IMR-90 (cell line): ENCODE measurements at regions not wholly inside any gene's neighbourhood (a gene's known extent, or its start where the extent isn't known, plus 50 kb on each side); places are given as distances from the start of the nearest gene placed in this dataset.

ENCODE experiments used
- ATAC-seq: fragments of 200-7000 bp; cut with Tn5 transposase; 2 replicates; pipeline ENCODE4 v1.9.1; 2020; ENCODE audit warnings: low read depth, mild to moderate bottlenecking, moderate library complexity
- BruUV-seq: library from RNA; stranded (reverse); fragments of 400-500 nt; replicated peaks from 2 replicates; lab custom pipeline; 2021; lab: Mats Ljungman, UMichigan
- CTCF ChIA-PET: fragments of 300-600 bp; formaldehyde crosslinking; extraction: SDS; loops from one replicate; lab custom pipeline; 2021; ENCODE audit warnings: antibody characterized with exemption; lab: Yijun Ruan, JAX
- POLR2A ChIA-PET: fragments of 300-600 bp; sonication (Branson Sonifier 250); formaldehyde crosslinking; loops from one replicate; lab custom pipeline; 2022; ENCODE audit warnings: antibody characterized with exemption; ENCODE audit not compliant: unreplicated experiment; lab: Charles Lee
- DNase-seq: peaks from one replicate; pipeline ENCODE4 v3.0.0; 2013
- H2AFZ ChIP-seq: replicated peaks from 2 replicates; pipeline ENCODE3; 2013; ENCODE audit warnings: low read length, mild to moderate bottlenecking; ENCODE audit not compliant: poor library complexity
- H2AK5ac ChIP-seq: 2 replicates; pipeline ENCODE4 v1.6.1; 2013; ENCODE audit warnings: low read depth, low read length, inconsistent platforms
- H2AK9ac ChIP-seq: replicated peaks from 2 replicates; pipeline ENCODE3; 2013; ENCODE audit warnings: mild to moderate bottlenecking, low read depth, low read length, moderate library complexity; ENCODE audit not compliant: poor library complexity
- H2BK120ac ChIP-seq: 2 replicates; pipeline ENCODE4 v1.6.1; 2013; ENCODE audit warnings: low read depth, low read length, inconsistent platforms
- H2BK15ac ChIP-seq: 3 replicates; pipeline ENCODE4 v1.6.1; 2013; ENCODE audit warnings: low read depth, low read length, inconsistent platforms
- H2BK20ac ChIP-seq: 2 replicates; pipeline ENCODE4 v1.6.1; 2013; ENCODE audit warnings: low read depth, mild to moderate bottlenecking, inconsistent platforms, low read length, moderate library complexity
- H2BK5ac ChIP-seq: 2 replicates; pipeline ENCODE4 v1.6.1; 2013; ENCODE audit warnings: mild to moderate bottlenecking, low read depth, low read length, inconsistent platforms; ENCODE audit not compliant: poor library complexity, severe bottlenecking
- H3K14ac ChIP-seq: replicated peaks from 2 replicates; pipeline ENCODE4 v1.6.1; 2013; ENCODE audit warnings: low read depth, low read length, inconsistent platforms
- H3K18ac ChIP-seq: 2 replicates; pipeline ENCODE4 v1.6.1; 2013; ENCODE audit warnings: low read depth, low read length, control low read depth
- H3K23ac ChIP-seq: 2 replicates; pipeline ENCODE4 v1.6.1; 2013; ENCODE audit warnings: low read depth, low read length, inconsistent platforms
- H3K27ac ChIP-seq: 2 replicates; pipeline ENCODE4 v1.5.1; 2013; ENCODE audit warnings: mild to moderate bottlenecking, control low read depth, low read length; ENCODE audit not compliant: insufficient read depth
- H3K27me3 ChIP-seq: 2 replicates; pipeline ENCODE4 v1.6.1; 2013; ENCODE audit warnings: low read length; ENCODE audit not compliant: control insufficient read depth, insufficient read depth
- H3K36me3 ChIP-seq: 2 replicates; pipeline ENCODE4 v1.6.1; 2013; ENCODE audit warnings: low read length, mixed read lengths; ENCODE audit not compliant: control insufficient read depth, insufficient read depth
- H3K4ac ChIP-seq: 2 replicates; pipeline ENCODE4 v1.6.1; 2013; ENCODE audit warnings: low read depth, low read length, inconsistent platforms
- H3K4me1 ChIP-seq: 2 replicates; pipeline ENCODE4 v1.6.1; 2013; ENCODE audit warnings: low read length, mixed read lengths; ENCODE audit not compliant: control insufficient read depth, insufficient read depth
- H3K4me2 ChIP-seq: 2 replicates; pipeline ENCODE4 v1.6.1; 2013; ENCODE audit warnings: low read depth, mild to moderate bottlenecking, control low read depth, low read length, moderate library complexity
- H3K4me3 ChIP-seq: 2 replicates; pipeline ENCODE4 v1.5.1; 2013; ENCODE audit warnings: low read depth, mild to moderate bottlenecking, control low read depth, low read length, moderate library complexity; ENCODE audit not compliant: insufficient read depth
- H3K56ac ChIP-seq: 2 replicates; pipeline ENCODE4 v1.6.1; 2013; ENCODE audit warnings: low read length, inconsistent platforms; ENCODE audit not compliant: insufficient read depth; ENCODE audit errors: extremely low read depth
- H3K79me1 ChIP-seq, 2 experiments: 2 replicates each; pipeline ENCODE4 v1.6.1; 2013; ENCODE audit warnings: low read length in 2 of 2, inconsistent platforms in 1 of 2, low read depth in 1 of 2
- H3K9ac ChIP-seq: 2 replicates; pipeline ENCODE4 v1.6.1; 2013; ENCODE audit warnings: low read depth, low read length, control low read depth
- H3K9me1 ChIP-seq: 2 replicates; pipeline ENCODE4 v1.6.1; 2013; ENCODE audit warnings: low read length, inconsistent platforms; ENCODE audit not compliant: insufficient read depth
- H3K9me3 ChIP-seq: 2 replicates; pipeline ENCODE4 v1.6.1; 2013; ENCODE audit warnings: low read length; ENCODE audit not compliant: control insufficient read depth, insufficient read depth
- H4K20me1 ChIP-seq: 2 replicates; pipeline ENCODE4 v1.6.1; 2013; ENCODE audit warnings: low read length, inconsistent platforms; ENCODE audit not compliant: insufficient read depth
- H4K5ac ChIP-seq: 2 replicates; pipeline ENCODE4 v1.6.1; 2013; ENCODE audit warnings: mild to moderate bottlenecking, low read depth, low read length, control low read depth
- H4K8ac ChIP-seq, 2 experiments: 2 replicates each; pipeline ENCODE4 v1.6.1; 2013; ENCODE audit warnings: low read depth in 2 of 2, low read length in 2 of 2, control low read depth in 1 of 2, inconsistent platforms in 1 of 2
- H4K91ac ChIP-seq: 2 replicates; pipeline ENCODE4 v1.6.1; 2013; ENCODE audit warnings: low read depth, low read length, inconsistent platforms; ENCODE audit not compliant: insufficient read depth
- BHLHE40 ChIP-seq: fragments of 150-350 bp; IDR thresholded peaks from 2 replicates; pipeline ENCODE4 v1.6.1; 2016; ENCODE audit warnings: mild to moderate bottlenecking, low read depth, low read length
- CEBPB ChIP-seq: IDR thresholded peaks from 2 replicates; pipeline ENCODE4 v1.6.1; 2012; ENCODE audit warnings: low read depth, low read length, improper control_type of control experiment
- CHD1 ChIP-seq: IDR thresholded peaks from 2 replicates; pipeline ENCODE4 v1.6.1; 2012; ENCODE audit warnings: low read depth, low read length, improper control_type of control experiment
- CTCF ChIP-seq: conservative IDR thresholded peaks from 2 replicates; pipeline ENCODE4 v1.5.1; 2012; ENCODE audit warnings: mild to moderate bottlenecking, low read depth, low read length, improper control_type of control experiment
- ELK1 ChIP-seq: fragments of 150-350 bp; IDR thresholded peaks from 2 replicates; pipeline ENCODE4 v1.6.1; 2016; ENCODE audit warnings: low read depth, mild to moderate bottlenecking, low read length, moderate library complexity, borderline replicate concordance
- FOS ChIP-seq: fragments of 150-350 bp; IDR thresholded peaks from 2 replicates; pipeline ENCODE4 v1.6.1; 2016; ENCODE audit warnings: low read depth, low read length
- MAFK ChIP-seq: IDR thresholded peaks from 2 replicates; pipeline ENCODE4 v1.6.1; 2012; ENCODE audit warnings: low read depth, low read length, improper control_type of control experiment
- MAZ ChIP-seq: IDR thresholded peaks from 2 replicates; pipeline ENCODE4 v1.6.1; 2012; ENCODE audit warnings: low read depth, mild to moderate bottlenecking, low read length, improper control_type of control experiment, moderate library complexity, borderline replicate concordance
- MXI1 ChIP-seq: IDR thresholded peaks from 2 replicates; pipeline ENCODE4 v1.6.1; 2012; ENCODE audit warnings: low read depth, mild to moderate bottlenecking, low read length, moderate library complexity, borderline replicate concordance
- NFE2L2 ChIP-seq: fragments of 150-350 bp; IDR thresholded peaks from 2 replicates; pipeline ENCODE4 v1.6.1; 2016; ENCODE audit warnings: low read depth, mild to moderate bottlenecking, low read length
- POLR2A ChIP-seq: IDR thresholded peaks from 2 replicates; pipeline ENCODE4 v1.6.1; 2012; ENCODE audit warnings: mild to moderate bottlenecking, low read depth, low read length
- RAD21 ChIP-seq: IDR thresholded peaks from 2 replicates; pipeline ENCODE4 v1.6.1; 2012; ENCODE audit warnings: low read length, improper control_type of control experiment
- RCOR1 ChIP-seq: IDR thresholded peaks from 2 replicates; pipeline ENCODE4 v1.6.1; 2012; ENCODE audit warnings: mild to moderate bottlenecking, low read length, improper control_type of control experiment; ENCODE audit not compliant: insufficient replicate concordance
- RFX5 ChIP-seq: IDR thresholded peaks from 2 replicates; pipeline ENCODE4 v1.8.0; 2012; ENCODE audit warnings: low read depth, mild to moderate bottlenecking, low read length, moderate library complexity
- SMC3 ChIP-seq: fragments of 150-350 bp; IDR thresholded peaks from 2 replicates; pipeline ENCODE4 v1.6.1; 2016; ENCODE audit warnings: low read depth, mild to moderate bottlenecking, antibody characterized with exemption, low read length, moderate library complexity
- WGBS, 2 experiments: methylation state at CpG; one replicate each; pipeline versions ENCODE4 v1.1.5 to v1.1.7; 2013; ENCODE audit warnings: missing lambda C conversion rate in 2 of 2; ENCODE audit not compliant: insufficient read length in 1 of 2; ENCODE audit errors: extremely low coverage in 2 of 2; 5-methylcytosine and 5-hydroxymethylcytosine counted together
- dilution Hi-C: fragments of 300-500 bp; cut with HindIII; formaldehyde crosslinking; loops from one replicate; pipeline ENCODE4 v1.14.3; 2018; ENCODE audit warnings: low sequenced_read_pairs; ENCODE audit not compliant: unreplicated experiment
- in situ Hi-C: fragments of 300-500 bp; cut with MboI; formaldehyde crosslinking; loops from 3 replicates; pipeline ENCODE4 v1.14.3; 2019; ENCODE audit warnings: low sequenced_read_pairs, inconsistent platforms, mixed read lengths
- intact Hi-C: fragments of 100-400 bp; cut with micrococcal nuclease; formaldehyde crosslinking; loops from 2 replicates; pipeline ENCODE4 v1.10.0; 2022
- TF ChIP-seq, protein P1 (sequence below): fragments of 150-350 bp; IDR thresholded peaks from 2 replicates; pipeline ENCODE4 v1.6.1; 2017; ENCODE audit warnings: mild to moderate bottlenecking, antibody characterized with exemption, low read length, low read depth

DNA sequence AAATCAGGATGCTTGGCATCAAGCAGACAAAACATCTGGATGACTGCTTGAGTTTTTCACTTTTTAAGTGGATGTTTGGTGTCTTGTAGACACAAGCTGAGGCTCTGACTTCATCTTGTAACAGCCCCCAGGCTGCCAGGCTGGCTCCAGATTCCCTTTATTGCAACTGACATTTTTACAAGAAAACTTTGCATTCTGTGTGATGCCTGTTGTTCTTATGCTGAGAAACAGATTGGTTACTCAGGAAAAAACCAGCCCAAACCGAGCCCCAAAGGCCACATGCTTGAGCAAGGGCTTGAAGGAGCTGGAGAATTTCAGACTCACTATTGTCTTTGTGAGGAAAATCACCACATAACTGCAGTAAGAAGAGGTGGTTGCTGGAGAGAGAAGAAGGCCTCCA lies 98.4 kb upstream of the PREP start:
- Histone ChIP-seq H2BK120ac (no peak overlapping the region), H3K9ac (no peak overlapping the region), H3K14ac (no peak overlapping the region), H3K9me1 (no peaks in the 10 kb centered on the region; the same call in 1 of the 2 replicates), H4K5ac (no peak overlapping the region), H3K56ac (no peak overlapping the region), H3K36me3 (no peaks in the 10 kb centered on the region), H2AK9ac (no peak overlapping the region), H2BK20ac (no peak overlapping the region), H4K91ac (no peak overlapping the region), H3K9me3 (no peaks in the 10 kb centered on the region), H3K18ac (no peak overlapping the region), H3K27me3 (no peaks in the 10 kb centered on the region), H2AFZ (no peak overlapping the region), H3K4me1 (no peaks in the 10 kb centered on the region), H3K4me3 (no peak overlapping the region), H4K8ac (no peak overlapping the region), H3K4me2 (no peak overlapping the region), H3K79me1 (no peaks in the 10 kb centered on the region), H4K20me1 (no peaks in the 10 kb centered on the region), H3K27ac (no peak overlapping the region), H2BK5ac (no peak overlapping the region), H3K4ac (no peak overlapping the region), H2BK15ac (no peak overlapping the region), H3K23ac (no peak overlapping the region), H2AK5ac (no peak overlapping the region)
- DNase-seq (no peak), ATAC-seq (no peak)
- TF ChIP-seq RFX5 (no peak), POLR2A (no peak), MXI1 (no peak), MAZ (no peak), FOS (no peak), CEBPB (no peak), MAFK (no peak), BHLHE40 (no peak), NFE2L2 (no peak), SMC3 (no peak), CHD1 (no peak), RAD21 (no peak), RCOR1 (no peak), CTCF (no peak), ELK1 (no peak)
- TF ChIP-seq, protein P1, sequence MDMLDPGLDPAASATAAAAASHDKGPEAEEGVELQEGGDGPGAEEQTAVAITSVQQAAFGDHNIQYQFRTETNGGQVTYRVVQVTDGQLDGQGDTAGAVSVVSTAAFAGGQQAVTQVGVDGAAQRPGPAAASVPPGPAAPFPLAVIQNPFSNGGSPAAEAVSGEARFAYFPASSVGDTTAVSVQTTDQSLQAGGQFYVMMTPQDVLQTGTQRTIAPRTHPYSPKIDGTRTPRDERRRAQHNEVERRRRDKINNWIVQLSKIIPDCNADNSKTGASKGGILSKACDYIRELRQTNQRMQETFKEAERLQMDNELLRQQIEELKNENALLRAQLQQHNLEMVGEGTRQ: no peak
- dilution Hi-C loops (no loop called here), in situ Hi-C loops (no loop called here), intact Hi-C loops (no loop called here)
- POLR2A ChIA-PET: no interaction called here
- BruUV-seq: no TSS peak
- CTCF ChIA-PET: no interaction called here
- WGBS, 2 experiments: no CpG with 5 or more reads among the region's 1 CpG
